Coronary artery (tissue), 2 donors: ENCODE measurements at regions not wholly inside any gene's neighbourhood (a gene's known extent, or its start where the extent isn't known, plus 50 kb on each side); places are given as distances from the start of the nearest gene placed in this dataset.

Source experiments
- DNase-seq: peaks from one replicate; pipeline ENCODE4 v3.0.0-alpha.2; 2017; ENCODE audit warnings: low spot score
- H3K27ac ChIP-seq, 2 donors: fragments of 200-600 bp; sonication (generic); one replicate each; pipeline ENCODE4 v1.5.1; 2016 to 2019
- H3K4me3 ChIP-seq: fragments of 200-600 bp; sonication (generic); 2 replicates; pipeline ENCODE4 v1.5.1; 2016; ENCODE audit warnings: mild to moderate bottlenecking, moderate library complexity
- TF ChIP-seq, protein P1 (sequence below): fragments of 200-600 bp; sonication (generic); IDR thresholded peaks from one replicate; pipeline ENCODE4 v1.5.1; 2019; ENCODE audit warnings: antibody characterized with exemption

DNA sequence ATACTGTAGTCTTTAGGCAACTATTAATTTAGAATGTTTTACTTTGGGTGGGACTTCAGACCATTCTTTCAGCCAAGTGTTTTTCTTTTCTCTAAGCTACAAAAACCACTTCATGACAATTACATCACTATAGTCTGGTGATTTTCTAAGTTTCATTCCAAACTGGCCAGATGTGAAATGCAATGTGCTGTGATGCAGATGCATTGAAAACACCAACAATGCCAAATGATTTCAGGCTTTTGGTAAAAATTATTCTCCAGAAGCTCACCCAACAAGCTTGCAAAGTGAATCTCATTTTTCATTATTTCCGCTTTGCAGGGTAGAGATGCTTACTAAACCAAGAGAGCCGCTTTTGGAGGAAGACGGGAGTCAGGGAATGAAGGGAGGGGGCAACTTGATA, 118.4 kb upstream of the ANK3 start:
- H3K27ac ChIP-seq: no peak overlapping the region
- DNase-seq: no peak
- TF ChIP-seq, protein P1, sequence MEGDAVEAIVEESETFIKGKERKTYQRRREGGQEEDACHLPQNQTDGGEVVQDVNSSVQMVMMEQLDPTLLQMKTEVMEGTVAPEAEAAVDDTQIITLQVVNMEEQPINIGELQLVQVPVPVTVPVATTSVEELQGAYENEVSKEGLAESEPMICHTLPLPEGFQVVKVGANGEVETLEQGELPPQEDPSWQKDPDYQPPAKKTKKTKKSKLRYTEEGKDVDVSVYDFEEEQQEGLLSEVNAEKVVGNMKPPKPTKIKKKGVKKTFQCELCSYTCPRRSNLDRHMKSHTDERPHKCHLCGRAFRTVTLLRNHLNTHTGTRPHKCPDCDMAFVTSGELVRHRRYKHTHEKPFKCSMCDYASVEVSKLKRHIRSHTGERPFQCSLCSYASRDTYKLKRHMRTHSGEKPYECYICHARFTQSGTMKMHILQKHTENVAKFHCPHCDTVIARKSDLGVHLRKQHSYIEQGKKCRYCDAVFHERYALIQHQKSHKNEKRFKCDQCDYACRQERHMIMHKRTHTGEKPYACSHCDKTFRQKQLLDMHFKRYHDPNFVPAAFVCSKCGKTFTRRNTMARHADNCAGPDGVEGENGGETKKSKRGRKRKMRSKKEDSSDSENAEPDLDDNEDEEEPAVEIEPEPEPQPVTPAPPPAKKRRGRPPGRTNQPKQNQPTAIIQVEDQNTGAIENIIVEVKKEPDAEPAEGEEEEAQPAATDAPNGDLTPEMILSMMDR: no peak
- no peak overlapping the region for H3K4me3 ChIP-seq

DNA sequence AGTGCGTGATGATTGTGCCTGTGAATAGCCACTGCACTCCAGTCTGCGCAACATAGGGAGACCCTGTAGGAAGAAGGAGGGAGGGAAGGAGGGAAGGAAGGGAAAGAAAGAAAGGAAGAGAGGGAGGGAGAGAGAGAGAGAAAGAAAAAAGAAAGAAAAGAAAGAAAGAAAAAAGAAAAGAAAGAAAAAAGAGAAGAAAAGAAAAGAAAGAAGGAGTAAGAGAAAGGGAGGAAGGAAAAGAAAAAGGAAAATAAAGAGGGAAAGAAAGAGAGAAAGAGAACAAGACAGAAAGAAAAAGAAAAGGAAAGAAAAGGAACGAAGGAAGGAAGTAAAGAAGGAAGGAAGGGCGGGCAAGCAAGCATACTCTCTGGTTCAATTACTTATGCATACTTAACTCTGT, 112.9 kb upstream of the ANK3 start:
- Histone ChIP-seq H3K4me3 (no peak overlapping the region), H3K27ac (no peak overlapping the region)
- DNase-seq: no peak
- TF ChIP-seq, protein P1: no peak

GRCh38 chr10:60498985-60499384, 109.3 kb upstream of the ANK3 start:
- H3K4me3 ChIP-seq: no peak overlapping the region
- DNase-seq: no peak
- H3K27ac ChIP-seq: no peak overlapping the region
- TF ChIP-seq, protein P1: no peak

DNA sequence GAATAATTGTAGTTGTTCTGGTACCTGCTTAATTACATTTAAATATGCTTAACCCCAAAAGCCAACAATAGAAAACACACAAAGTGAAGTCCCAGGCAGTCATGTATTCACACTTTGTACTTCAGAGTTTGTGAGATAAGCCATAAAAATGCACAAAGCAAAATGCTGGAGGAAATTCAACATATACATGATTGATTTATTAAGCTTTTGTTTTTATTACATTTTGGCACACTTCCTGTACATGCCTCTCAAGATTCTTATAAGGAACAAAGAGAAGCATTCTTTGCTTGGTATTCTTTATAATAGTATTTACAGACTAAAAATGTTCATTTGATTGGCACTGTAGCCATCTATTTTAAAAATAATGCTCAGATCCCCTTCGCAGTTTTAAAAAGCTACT, 107.7 kb upstream of the ANK3 start:
- Histone ChIP-seq H3K4me3 (no peak overlapping the region), H3K27ac (no peak overlapping the region)
- DNase-seq: no peak
- TF ChIP-seq, protein P1: no peak

- no peak overlapping the region for H3K4me3 ChIP-seq
- no peak overlapping the region for H3K27ac ChIP-seq
- DNase-seq: no peak
- TF ChIP-seq, protein P1: no peak
Measured at GRCh38 chr10:60496181-60496580, 106.5 kb upstream of the ANK3 start.

DNA sequence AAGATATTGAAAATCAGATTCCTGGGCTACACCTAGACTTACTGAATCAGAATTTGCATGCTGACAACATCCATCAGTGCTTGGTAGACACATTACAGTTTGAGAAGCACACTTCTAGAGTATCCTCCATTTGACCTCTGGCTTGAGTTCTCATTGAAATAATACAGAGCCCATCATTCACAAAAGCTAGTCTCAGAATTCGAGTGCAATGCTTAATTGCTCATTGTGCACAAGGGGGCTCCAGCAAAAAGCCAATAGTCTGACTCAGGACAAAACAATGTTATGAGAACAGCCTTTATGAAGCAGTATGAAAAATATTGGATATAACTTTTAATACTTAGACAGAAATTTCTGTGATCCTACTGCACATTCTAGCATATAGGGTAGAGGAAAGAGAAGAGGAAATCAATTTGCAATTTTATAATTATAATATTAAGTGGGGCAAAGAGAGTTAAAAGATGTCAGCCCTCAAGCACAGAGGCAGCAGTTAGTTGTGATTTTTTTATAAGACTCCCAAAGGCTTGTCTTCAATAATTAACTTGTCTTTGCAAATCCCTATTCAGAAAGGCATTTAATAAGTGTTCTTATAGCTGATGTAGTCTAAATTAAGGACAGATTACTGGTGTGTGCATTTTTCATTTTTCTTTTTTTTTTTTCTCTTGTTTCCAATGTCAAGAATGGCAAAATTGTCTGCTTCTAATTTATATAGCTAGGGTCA, 105.8 kb upstream of the ANK3 start:
- TF ChIP-seq, protein P1: no peak
- DNase-seq: no peak
- Histone ChIP-seq H3K27ac (no peak overlapping the region), H3K4me3 (no peak overlapping the region)

DNA sequence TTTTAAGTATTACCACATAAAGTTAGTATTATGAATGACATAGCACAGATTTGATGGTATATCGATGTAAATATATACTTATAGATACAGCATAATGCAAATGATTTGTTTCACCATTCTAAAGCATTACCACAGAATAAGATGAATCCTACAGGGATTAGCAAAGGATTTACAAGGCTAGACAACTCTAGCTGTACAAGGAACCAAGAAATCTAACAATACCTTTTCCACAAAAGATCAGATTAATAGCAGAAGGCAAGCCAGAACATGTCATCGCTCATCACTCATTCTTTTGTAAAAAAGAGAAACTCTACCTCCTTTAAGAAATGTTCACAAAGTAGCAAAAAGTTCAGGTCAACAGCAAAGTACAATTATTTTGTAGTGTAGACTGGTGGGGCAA, 105.1 kb upstream of the ANK3 start:
- TF ChIP-seq, protein P1: no peak
- Histone ChIP-seq H3K27ac (no peak overlapping the region), H3K4me3 (no peak overlapping the region)
- DNase-seq: no peak
